ENCODE measurements at regions not wholly inside any gene's neighbourhood (a gene's known extent, or its start where the extent isn't known, plus 50 kb on each side); places are given as distances from the start of the nearest gene placed in this dataset.

DNA sequence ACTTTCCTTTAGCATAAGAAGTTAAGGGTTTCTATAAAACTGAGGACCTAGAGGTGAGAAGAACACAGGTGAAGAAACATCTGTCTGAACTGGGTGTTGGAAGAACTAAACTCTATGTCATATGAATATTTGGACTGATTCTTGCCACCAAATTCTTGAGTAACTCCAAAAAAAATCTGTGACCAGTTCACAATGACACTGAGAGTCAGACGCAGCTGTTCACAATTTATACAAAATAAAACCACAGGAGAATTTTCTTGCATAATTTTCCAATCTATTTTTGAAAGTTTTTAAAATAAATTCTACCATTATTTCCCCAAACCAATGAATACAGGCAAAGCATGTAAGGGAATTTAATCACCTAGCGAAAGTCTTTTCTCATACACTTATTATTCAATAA is 148.1 kb upstream of the TCF21 start:
- TF ChIP-seq MEF2A (IDR thresholded peaks at IDR 0.05; ENCODE audit: borderline replicate concordance, low read depth) (no peak), EP300 (IDR thresholded peaks at IDR 0.05; ENCODE audit: borderline replicate concordance in 1 of 2, low read depth in 1 of 2, low read length in 1 of 2) (no peak), TEAD4 (IDR thresholded peaks at IDR 0.05; ENCODE audit: borderline replicate concordance, insufficient read depth) (no peak), CTCF (IDR thresholded peaks at IDR 0.05) (no peak), YY1 (IDR thresholded peaks at IDR 0.05; ENCODE audit: low read depth) (no peak), ELF1 (IDR thresholded peaks at IDR 0.05) (no peak), FOXM1 (IDR thresholded peaks at IDR 0.05; ENCODE audit: low read depth) (no peak), MAX (IDR thresholded peaks at IDR 0.05; ENCODE audit: low read depth) (no peak)
- TF ChIP-seq, protein P1, sequence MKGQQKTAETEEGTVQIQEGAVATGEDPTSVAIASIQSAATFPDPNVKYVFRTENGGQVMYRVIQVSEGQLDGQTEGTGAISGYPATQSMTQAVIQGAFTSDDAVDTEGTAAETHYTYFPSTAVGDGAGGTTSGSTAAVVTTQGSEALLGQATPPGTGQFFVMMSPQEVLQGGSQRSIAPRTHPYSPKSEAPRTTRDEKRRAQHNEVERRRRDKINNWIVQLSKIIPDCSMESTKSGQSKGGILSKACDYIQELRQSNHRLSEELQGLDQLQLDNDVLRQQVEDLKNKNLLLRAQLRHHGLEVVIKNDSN (IDR thresholded peaks at IDR 0.05; ENCODE audit: borderline replicate concordance, low read depth) = no peak
